Naive B cell (primary cell): ENCODE measurements at regions not wholly inside any gene's neighbourhood (a gene's known extent, or its start where the extent isn't known, plus 50 kb on each side); places are given as distances from the start of the nearest gene placed in this dataset.

Source experiments
- ATAC-seq, 2 donors: fragments of 150-1000 bp; cut with Tn5 transposase; 2 replicates each; pipeline ENCODE4 v1.10.0; 2021; ENCODE audit warnings: low read depth in 2 of 2, mild to moderate bottlenecking in 2 of 2, moderate library complexity in 2 of 2
- DNase-seq: peaks from one replicate; pipeline ENCODE4 v3.0.0; 2022
- H3K27ac Mint-ChIP-seq, 6 donors: one replicate each; pipeline ENCODE4 v1.8.0; 2020 to 2022; ENCODE audit warnings: mild to moderate bottlenecking in 6 of 6, mixed read lengths in 6 of 6, moderate library complexity in 5 of 6, inconsistent platforms in 2 of 6
- H3K27me3 Mint-ChIP-seq, 3 donors: one replicate each; pipeline ENCODE4 v1.8.0; 2021 to 2022; ENCODE audit warnings: mixed read lengths in 3 of 3, mild to moderate bottlenecking in 1 of 3
- H3K36me3 Mint-ChIP-seq, 2 donors: one replicate each; pipeline ENCODE4 v1.8.0; 2020 to 2022; ENCODE audit warnings: mixed read lengths in 2 of 2, inconsistent platforms in 1 of 2, mild to moderate bottlenecking in 1 of 2
- H3K4me1 Mint-ChIP-seq, 3 donors: one replicate each; pipeline ENCODE4 v1.8.0; 2020 to 2022; ENCODE audit warnings: mixed read lengths in 3 of 3, inconsistent platforms in 1 of 3, mild to moderate bottlenecking in 1 of 3, moderate library complexity in 1 of 3
- H3K4me3 Mint-ChIP-seq, 8 donors: one replicate each; pipeline ENCODE4 v1.8.0; 2020 to 2022; ENCODE audit warnings: mild to moderate bottlenecking in 8 of 8, mixed read lengths in 8 of 8, moderate library complexity in 8 of 8, inconsistent platforms in 2 of 8
- H3K9me3 Mint-ChIP-seq, 7 donors: one replicate each; pipeline ENCODE4 v1.8.0; 2020 to 2022; ENCODE audit warnings: mixed read lengths in 7 of 7, mild to moderate bottlenecking in 5 of 7, inconsistent platforms in 2 of 7, moderate library complexity in 1 of 7

- DNase-seq (no peak), ATAC-seq (no peak)
- H3K36me3 Mint-ChIP-seq: no peaks in the 10 kb centered on the region
- peaks cover 0 to 2% (median 0%) of the 10 kb centered on the region in 7 donors for H3K9me3 Mint-ChIP-seq
- no peak overlapping the region for H3K27ac Mint-ChIP-seq
- H3K4me3 Mint-ChIP-seq: no peak overlapping the region
- no peaks in the 10 kb centered on the region for H3K27me3 Mint-ChIP-seq
- H3K4me1 Mint-ChIP-seq: no peaks in the 10 kb centered on the region
These were observed 104.7 kb upstream of the RGS18 start for GRCh38 chr1:192053531-192053971.

DNA sequence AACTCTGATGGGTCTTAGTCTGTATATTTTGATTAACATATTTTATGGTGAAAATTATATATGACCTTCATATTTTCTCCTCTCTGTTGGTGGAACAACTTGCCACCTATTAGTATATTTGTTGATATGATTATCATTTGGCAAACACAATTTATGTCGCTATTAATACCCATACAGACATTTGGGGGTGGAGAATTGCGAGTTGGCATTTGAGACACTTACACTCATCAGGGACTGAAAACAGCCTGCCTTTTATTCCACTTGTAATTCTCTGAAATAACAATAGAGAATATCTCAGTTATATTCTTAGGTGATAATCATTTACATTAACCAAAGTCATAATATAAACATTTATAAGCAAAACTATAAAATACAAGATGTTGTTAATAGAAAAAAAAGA lies 100.5 kb upstream of the RGS18 start:
- H3K9me3 Mint-ChIP-seq: peaks cover 0 to 2% (median 0%) of the 10 kb centered on the region in 7 donors
- no peak overlapping the region for H3K27ac Mint-ChIP-seq
- DNase-seq (no peak), ATAC-seq (no peak)
- H3K27me3 Mint-ChIP-seq: no peaks in the 10 kb centered on the region
- H3K4me1 Mint-ChIP-seq: no peaks in the 10 kb centered on the region
- H3K36me3 Mint-ChIP-seq: no peaks in the 10 kb centered on the region
- no peak overlapping the region for H3K4me3 Mint-ChIP-seq

GRCh38 chr1:192059407-192059806 lies 98.9 kb upstream of the RGS18 start:
- no peaks in the 10 kb centered on the region for H3K27me3 Mint-ChIP-seq
- H3K4me1 Mint-ChIP-seq: no peaks in the 10 kb centered on the region
- no peak overlapping the region for H3K4me3 Mint-ChIP-seq
- ATAC-seq (no peak), DNase-seq (no peak)
- no peaks in the 10 kb centered on the region for H3K36me3 Mint-ChIP-seq
- no peaks in the 10 kb centered on the region for H3K9me3 Mint-ChIP-seq
- no peak overlapping the region for H3K27ac Mint-ChIP-seq

- Mint-ChIP-seq H3K4me3 (no peak overlapping the region), H3K27me3 (no peaks in the 10 kb centered on the region), H3K36me3 (no peaks in the 10 kb centered on the region), H3K27ac (no peak overlapping the region), H3K9me3 (no peaks in the 10 kb centered on the region), H3K4me1 (no peaks in the 10 kb centered on the region)
- ATAC-seq (no peak), DNase-seq (no peak)
These were observed 96.7 kb upstream of the RGS18 start for GRCh38 chr1:192061556-192061955.

DNA sequence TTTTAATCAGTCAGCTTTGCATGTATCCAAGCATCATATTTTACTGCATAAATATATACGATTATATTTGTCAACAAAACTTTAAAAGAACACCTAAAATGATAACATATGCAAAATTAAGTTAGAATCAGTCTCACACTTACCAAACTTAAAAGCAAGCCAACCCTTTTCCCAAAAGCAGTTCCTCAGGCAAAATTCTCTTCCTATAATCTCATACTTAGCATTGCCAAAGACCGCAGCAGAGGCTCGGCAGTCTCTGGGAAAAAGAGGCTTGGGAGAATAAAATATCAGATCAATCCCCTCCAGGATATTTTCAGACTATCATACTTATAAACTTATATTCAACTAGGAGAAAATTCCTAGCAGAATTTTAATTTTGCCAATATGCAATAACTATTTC lies 93.2 kb upstream of the RGS18 start:
- Mint-ChIP-seq H3K9me3 (no peaks in the 10 kb centered on the region), H3K27ac (no peak overlapping the region), H3K4me3 (no peak overlapping the region), H3K36me3 (no peaks in the 10 kb centered on the region), H3K4me1 (no peaks in the 10 kb centered on the region), H3K27me3 (no peaks in the 10 kb centered on the region)
- no peak for DNase-seq
- ATAC-seq: no peak

- Mint-ChIP-seq H3K9me3 (no peaks in the 10 kb centered on the region), H3K27ac (no peak overlapping the region), H3K4me1 (no peaks in the 10 kb centered on the region), H3K4me3 (no peak overlapping the region), H3K27me3 (no peaks in the 10 kb centered on the region), H3K36me3 (no peaks in the 10 kb centered on the region)
- no peak for DNase-seq
- ATAC-seq: no peak
These were observed 92.1 kb upstream of the RGS18 start for GRCh38 chr1:192066202-192066601.

DNA sequence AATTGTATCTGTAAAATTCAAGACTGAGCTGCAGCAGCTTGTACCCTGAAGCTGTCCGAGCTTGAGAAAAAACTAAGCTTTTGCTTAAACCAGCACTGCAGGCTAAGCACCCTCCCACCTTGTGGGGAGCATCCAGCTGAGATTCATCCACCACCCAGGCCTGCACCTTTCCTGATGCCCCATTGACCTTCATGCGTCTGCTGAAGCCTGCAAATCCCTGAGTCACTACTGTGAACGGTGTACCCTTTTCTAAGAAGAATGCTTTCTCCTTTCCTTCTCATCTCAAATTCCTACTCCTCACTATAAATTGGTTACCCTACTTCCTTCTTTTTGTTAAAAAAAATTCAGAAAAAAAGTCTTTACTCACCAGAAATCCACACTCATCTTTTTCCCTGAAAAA lies 90.9 kb upstream of the RGS18 start:
- H3K27me3 Mint-ChIP-seq: no peaks in the 10 kb centered on the region
- H3K36me3 Mint-ChIP-seq: no peaks in the 10 kb centered on the region
- H3K4me3 Mint-ChIP-seq: no peak overlapping the region
- ATAC-seq (no peak), DNase-seq (no peak)
- no peaks in the 10 kb centered on the region for H3K4me1 Mint-ChIP-seq
- no peak overlapping the region for H3K27ac Mint-ChIP-seq
- H3K9me3 Mint-ChIP-seq: no peaks in the 10 kb centered on the region

DNA sequence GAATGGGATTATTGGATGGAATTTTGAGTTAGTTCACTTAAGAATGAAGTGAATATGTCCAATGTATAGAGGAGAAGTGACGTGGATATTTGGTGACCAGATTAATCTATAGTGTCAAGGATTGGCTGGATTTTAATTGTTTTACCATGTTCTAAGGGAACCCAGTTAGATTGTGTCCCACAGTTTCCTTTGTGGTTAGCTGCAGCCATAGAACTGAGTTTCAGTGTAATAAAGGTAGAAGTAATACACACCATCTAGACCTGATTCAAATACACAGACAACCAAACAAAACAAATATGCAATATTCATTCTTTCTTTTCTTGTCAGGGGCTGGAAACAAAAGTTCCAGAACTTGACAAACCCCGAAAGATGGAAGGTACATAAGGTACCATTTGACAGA lies 88.0 kb upstream of the RGS18 start:
- Mint-ChIP-seq H3K27ac (no peak overlapping the region), H3K4me3 (no peak overlapping the region), H3K4me1 (no peaks in the 10 kb centered on the region), H3K9me3 (peaks cover 0 to 4% (median 0%) of the 10 kb centered on the region in 7 donors), H3K36me3 (no peaks in the 10 kb centered on the region), H3K27me3 (no peaks in the 10 kb centered on the region)
- no peak for DNase-seq
- no peak for ATAC-seq

- Mint-ChIP-seq H3K9me3 (no peaks in the 10 kb centered on the region), H3K36me3 (no peaks in the 10 kb centered on the region), H3K27ac (no peak overlapping the region), H3K27me3 (no peaks in the 10 kb centered on the region), H3K4me1 (no peaks in the 10 kb centered on the region), H3K4me3 (no peak overlapping the region)
- DNase-seq: no peak
- no peak for ATAC-seq
These were observed 77.6 kb upstream of the RGS18 start for GRCh38 chr1:192080684-192081083.

GRCh38 chr1:192081359-192081758 lies 76.9 kb upstream of the RGS18 start:
- Mint-ChIP-seq H3K9me3 (no peaks in the 10 kb centered on the region), H3K27ac (no peak overlapping the region), H3K36me3 (no peaks in the 10 kb centered on the region), H3K4me1 (no peaks in the 10 kb centered on the region), H3K27me3 (no peaks in the 10 kb centered on the region), H3K4me3 (no peak overlapping the region)
- DNase-seq: no peak
- ATAC-seq: no peak

DNA sequence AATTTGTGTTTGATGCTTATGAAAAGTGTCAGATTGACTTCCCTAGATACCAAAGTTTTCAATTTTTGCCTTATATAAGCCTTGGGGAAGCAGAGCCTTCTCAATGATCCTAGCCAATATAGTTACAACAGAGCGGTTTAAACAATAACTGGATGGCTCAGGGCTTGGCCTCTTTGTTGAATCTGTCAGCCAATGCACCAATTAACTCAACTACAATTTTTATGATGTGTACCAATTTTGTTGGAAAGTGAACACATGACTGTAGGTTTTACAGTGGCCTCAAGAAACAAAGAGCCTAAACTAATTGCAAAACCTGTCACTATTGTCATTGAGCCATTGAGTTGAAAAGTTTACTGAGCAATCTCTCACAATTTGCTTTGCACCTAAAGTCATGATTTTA lies 71.6 kb upstream of the RGS18 start:
- Mint-ChIP-seq H3K4me3 (no peak overlapping the region), H3K27me3 (no peaks in the 10 kb centered on the region), H3K27ac (no peak overlapping the region), H3K4me1 (no peaks in the 10 kb centered on the region), H3K36me3 (no peaks in the 10 kb centered on the region), H3K9me3 (no peaks in the 10 kb centered on the region)
- DNase-seq: no peak
- no peak for ATAC-seq

GRCh38 chr1:192087334-192087733 lies 70.9 kb upstream of the RGS18 start:
- Mint-ChIP-seq H3K4me3 (no peak overlapping the region), H3K27me3 (no peaks in the 10 kb centered on the region), H3K27ac (no peak overlapping the region), H3K36me3 (no peaks in the 10 kb centered on the region), H3K9me3 (no peaks in the 10 kb centered on the region), H3K4me1 (no peaks in the 10 kb centered on the region)
- ATAC-seq (no peak), DNase-seq (no peak)

DNA sequence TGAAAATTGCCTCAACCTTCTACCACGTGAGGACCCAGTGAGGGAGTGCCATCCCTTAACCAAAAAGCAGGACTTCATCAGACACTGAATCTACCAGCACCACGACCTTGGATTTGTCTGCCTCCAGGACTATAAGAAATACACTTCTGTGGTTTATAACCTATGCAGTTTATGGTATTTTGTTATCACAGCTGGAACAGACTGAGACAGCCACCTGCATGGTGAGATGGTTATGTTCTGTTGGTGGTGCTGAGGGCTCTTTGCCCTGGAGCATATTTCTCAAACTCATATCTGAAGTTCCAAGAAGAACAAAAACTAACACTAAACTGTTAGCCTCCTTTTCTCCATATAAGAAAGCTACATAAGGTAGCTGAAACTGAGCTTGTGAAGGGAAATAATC lies 69.8 kb upstream of the RGS18 start:
- no peak overlapping the region for H3K27ac Mint-ChIP-seq
- no peaks in the 10 kb centered on the region for H3K36me3 Mint-ChIP-seq
- DNase-seq: no peak
- no peak overlapping the region for H3K4me3 Mint-ChIP-seq
- no peaks in the 10 kb centered on the region for H3K27me3 Mint-ChIP-seq
- ATAC-seq: no peak
- no peaks in the 10 kb centered on the region for H3K9me3 Mint-ChIP-seq
- H3K4me1 Mint-ChIP-seq: no peaks in the 10 kb centered on the region

- Mint-ChIP-seq H3K27ac (no peak overlapping the region), H3K27me3 (no peaks in the 10 kb centered on the region), H3K4me1 (no peaks in the 10 kb centered on the region), H3K9me3 (peaks cover 0 to 13% (median 4%) of the 10 kb centered on the region in 7 donors), H3K4me3 (no peak overlapping the region), H3K36me3 (no peaks in the 10 kb centered on the region)
- ATAC-seq (no peak), DNase-seq (no peak)
These were observed 60.3 kb upstream of the RGS18 start for GRCh38 chr1:192098001-192098400.

DNA sequence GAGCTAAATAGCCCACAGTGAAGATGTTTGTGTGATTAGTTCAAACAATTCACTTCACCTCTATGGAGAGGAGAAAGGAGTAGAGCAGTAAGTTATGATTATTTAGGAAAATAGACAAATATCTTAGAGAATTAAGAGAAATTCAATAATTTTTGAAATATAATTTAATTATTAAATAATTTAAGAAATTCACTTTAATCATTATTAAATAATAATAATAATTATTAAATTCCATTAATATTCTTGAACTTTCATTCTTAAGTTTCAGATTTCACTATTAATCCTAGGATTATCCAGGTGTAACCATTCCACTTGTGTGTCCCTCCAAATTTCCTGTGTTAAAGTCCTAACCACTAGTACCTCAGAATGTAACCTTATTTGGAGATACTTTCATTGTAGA lies 58.9 kb upstream of the RGS18 start:
- no peak overlapping the region for H3K4me3 Mint-ChIP-seq
- peaks cover 0 to 13% (median 4%) of the 10 kb centered on the region in 7 donors for H3K9me3 Mint-ChIP-seq
- DNase-seq (no peak), ATAC-seq (no peak)
- H3K36me3 Mint-ChIP-seq: no peaks in the 10 kb centered on the region
- H3K27ac Mint-ChIP-seq: peak overlapping the region in 1 of 6 donors; percentile 15
- H3K27me3 Mint-ChIP-seq: no peaks in the 10 kb centered on the region
- no peaks in the 10 kb centered on the region for H3K4me1 Mint-ChIP-seq
